Gastroesophageal sphincter (tissue), 3 donors: ENCODE measurements at regions not wholly inside any gene's neighbourhood (a gene's known extent, or its start where the extent isn't known, plus 50 kb on each side); places are given as distances from the start of the nearest gene placed in this dataset.

ENCODE experiments used
- EP300 ChIP-seq: sonication (generic); formaldehyde crosslinking; IDR thresholded peaks from one replicate; pipeline ENCODE4 v1.6.1; 2017; ENCODE audit warnings: antibody characterized with exemption, mild to moderate bottlenecking
- POLR2A ChIP-seq, 2 donors: fragments of 450-650 bp; IDR thresholded peaks; one replicate each; pipeline ENCODE4 v1.6.1; 2017; ENCODE audit warnings: antibody characterized with exemption in 2 of 2, mild to moderate bottlenecking in 2 of 2, moderate library complexity in 1 of 2
- POLR2AphosphoS5 ChIP-seq: sonication (generic); formaldehyde crosslinking; IDR thresholded peaks from one replicate; pipeline ENCODE4 v1.6.1; 2017; ENCODE audit warnings: antibody characterized with exemption
- TF ChIP-seq, protein P1 (sequence below), 4 experiments: fragments of 200-600 bp in 2 of 4; fragments of 450-650 bp in 2 of 4; sonication (generic) in 1 of 4; IDR thresholded peaks; one replicate each; pipeline ENCODE4 v1.5.1; 2017 to 2019; ENCODE audit warnings: antibody characterized with exemption in 4 of 4, mild to moderate bottlenecking in 2 of 4, moderate library complexity in 2 of 4

DNA sequence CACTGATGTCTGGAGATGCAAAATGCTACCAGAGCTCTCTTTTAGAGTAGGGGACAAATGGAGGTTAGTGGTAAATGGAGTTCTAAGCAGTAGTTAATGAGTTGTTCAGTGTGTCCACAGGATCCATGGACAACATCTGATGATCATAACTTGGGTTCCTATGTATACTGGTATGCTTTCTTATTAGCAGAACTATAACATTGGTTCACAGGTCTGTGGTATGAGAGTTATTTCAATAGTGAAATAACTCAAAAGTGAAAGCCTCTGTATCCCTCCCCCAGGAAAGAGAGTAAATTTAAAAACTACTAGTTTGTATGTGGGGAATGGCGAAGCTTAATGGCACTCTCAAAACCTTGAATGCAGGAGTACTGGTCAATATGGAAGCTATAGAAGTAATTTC, 363.5 kb upstream of the EMCN start:
- TF ChIP-seq, protein P1, sequence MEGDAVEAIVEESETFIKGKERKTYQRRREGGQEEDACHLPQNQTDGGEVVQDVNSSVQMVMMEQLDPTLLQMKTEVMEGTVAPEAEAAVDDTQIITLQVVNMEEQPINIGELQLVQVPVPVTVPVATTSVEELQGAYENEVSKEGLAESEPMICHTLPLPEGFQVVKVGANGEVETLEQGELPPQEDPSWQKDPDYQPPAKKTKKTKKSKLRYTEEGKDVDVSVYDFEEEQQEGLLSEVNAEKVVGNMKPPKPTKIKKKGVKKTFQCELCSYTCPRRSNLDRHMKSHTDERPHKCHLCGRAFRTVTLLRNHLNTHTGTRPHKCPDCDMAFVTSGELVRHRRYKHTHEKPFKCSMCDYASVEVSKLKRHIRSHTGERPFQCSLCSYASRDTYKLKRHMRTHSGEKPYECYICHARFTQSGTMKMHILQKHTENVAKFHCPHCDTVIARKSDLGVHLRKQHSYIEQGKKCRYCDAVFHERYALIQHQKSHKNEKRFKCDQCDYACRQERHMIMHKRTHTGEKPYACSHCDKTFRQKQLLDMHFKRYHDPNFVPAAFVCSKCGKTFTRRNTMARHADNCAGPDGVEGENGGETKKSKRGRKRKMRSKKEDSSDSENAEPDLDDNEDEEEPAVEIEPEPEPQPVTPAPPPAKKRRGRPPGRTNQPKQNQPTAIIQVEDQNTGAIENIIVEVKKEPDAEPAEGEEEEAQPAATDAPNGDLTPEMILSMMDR (IDR thresholded peaks at IDR 0.05): no peak
- TF ChIP-seq POLR2AphosphoS5: no peak
- TF ChIP-seq POLR2A (IDR thresholded peaks at IDR 0.05): no peak
- TF ChIP-seq EP300: no peak
